Prostate gland (tissue), 2 donors: ENCODE measurements at regions not wholly inside any gene's neighbourhood (a gene's known extent, or its start where the extent isn't known, plus 50 kb on each side); places are given as distances from the start of the nearest gene placed in this dataset.

Experiments
- DNase-seq: peaks from one replicate; pipeline ENCODE4 v3.0.0-alpha.2; 2019; ENCODE audit warnings: low spot score
- H3K27ac ChIP-seq, 2 donors: fragments of 200-600 bp; sonication (generic); 2 replicates each; pipeline ENCODE4 v1.5.1; 2017 to 2019
- H3K27me3 ChIP-seq: fragments of 200-600 bp; sonication (generic); replicated peaks from 2 replicates; pipeline ENCODE4 v1.5.1; 2019; ENCODE audit not compliant: insufficient read depth
- H3K36me3 ChIP-seq, 2 donors: fragments of 200-600 bp; sonication (generic); 1 replicate in 1 of 2; 2 replicates in 1 of 2; pipeline versions ENCODE4 v1.5.1 to v1.8.1; 2017 to 2019
- H3K4me1 ChIP-seq: fragments of 200-600 bp; sonication (generic); replicated peaks from 2 replicates; pipeline ENCODE4 v1.5.1; 2019
- H3K4me3 ChIP-seq, 2 donors: fragments of 200-600 bp; sonication (generic); 2 replicates each; pipeline ENCODE4 v1.5.1; 2017 to 2019
- H3K9me3 ChIP-seq: fragments of 200-600 bp; sonication (generic); 2 replicates; pipeline ENCODE4 v1.5.1; 2017
- POLR2A ChIP-seq: fragments of 450-650 bp; IDR thresholded peaks from one replicate; pipeline ENCODE4 v1.6.1; 2016; ENCODE audit warnings: antibody characterized with exemption, mild to moderate bottlenecking
- POLR2AphosphoS5 ChIP-seq: sonication (generic); formaldehyde crosslinking; IDR thresholded peaks from one replicate; pipeline ENCODE4 v1.6.1; 2017; ENCODE audit warnings: antibody characterized with exemption
- WGBS: methylation state at CpG from one replicate; pipeline ENCODE4 v1.1.5; 2018; 5-methylcytosine and 5-hydroxymethylcytosine counted together
- intact Hi-C: fragments of 100-400 bp; cut with DNase I; formaldehyde crosslinking; loops from one replicate; pipeline ENCODE4 v1.14.2; 2022
- TF ChIP-seq, protein P1 (sequence below), 4 experiments: fragments of 200-600 bp in 2 of 4; fragments of 450-650 bp in 2 of 4; sonication (generic) in 2 of 4; IDR thresholded peaks; 1 replicate in 3 of 4; 2 replicates in 1 of 4; pipeline ENCODE4 v1.5.1; 2016 to 2019; ENCODE audit warnings: antibody characterized with exemption in 4 of 4, mild to moderate bottlenecking in 2 of 4, moderate library complexity in 2 of 4

- intact Hi-C loops, result no loop called here
- no peak for DNase-seq
- no peaks in the 10 kb centered on the region for H3K36me3 ChIP-seq
- no peaks in the 10 kb centered on the region for H3K4me1 ChIP-seq
- H3K27ac ChIP-seq, result no peak overlapping the region
- WGBS, result 36% methylated on average over 4 of the region's 4 CpGs
- H3K27me3 ChIP-seq, result no peaks in the 10 kb centered on the region
- TF ChIP-seq POLR2A, result no peak
- TF ChIP-seq, protein P1, sequence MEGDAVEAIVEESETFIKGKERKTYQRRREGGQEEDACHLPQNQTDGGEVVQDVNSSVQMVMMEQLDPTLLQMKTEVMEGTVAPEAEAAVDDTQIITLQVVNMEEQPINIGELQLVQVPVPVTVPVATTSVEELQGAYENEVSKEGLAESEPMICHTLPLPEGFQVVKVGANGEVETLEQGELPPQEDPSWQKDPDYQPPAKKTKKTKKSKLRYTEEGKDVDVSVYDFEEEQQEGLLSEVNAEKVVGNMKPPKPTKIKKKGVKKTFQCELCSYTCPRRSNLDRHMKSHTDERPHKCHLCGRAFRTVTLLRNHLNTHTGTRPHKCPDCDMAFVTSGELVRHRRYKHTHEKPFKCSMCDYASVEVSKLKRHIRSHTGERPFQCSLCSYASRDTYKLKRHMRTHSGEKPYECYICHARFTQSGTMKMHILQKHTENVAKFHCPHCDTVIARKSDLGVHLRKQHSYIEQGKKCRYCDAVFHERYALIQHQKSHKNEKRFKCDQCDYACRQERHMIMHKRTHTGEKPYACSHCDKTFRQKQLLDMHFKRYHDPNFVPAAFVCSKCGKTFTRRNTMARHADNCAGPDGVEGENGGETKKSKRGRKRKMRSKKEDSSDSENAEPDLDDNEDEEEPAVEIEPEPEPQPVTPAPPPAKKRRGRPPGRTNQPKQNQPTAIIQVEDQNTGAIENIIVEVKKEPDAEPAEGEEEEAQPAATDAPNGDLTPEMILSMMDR (IDR thresholded peaks at IDR 0.05), result no peak
- no peak for TF ChIP-seq POLR2AphosphoS5
- no peaks in the 10 kb centered on the region for H3K9me3 ChIP-seq
- H3K4me3 ChIP-seq, result no peak overlapping the region
Observed at GRCh38 chrX:39214387-39215126, 413.3 kb downstream of the MID1IP1 start.

DNA sequence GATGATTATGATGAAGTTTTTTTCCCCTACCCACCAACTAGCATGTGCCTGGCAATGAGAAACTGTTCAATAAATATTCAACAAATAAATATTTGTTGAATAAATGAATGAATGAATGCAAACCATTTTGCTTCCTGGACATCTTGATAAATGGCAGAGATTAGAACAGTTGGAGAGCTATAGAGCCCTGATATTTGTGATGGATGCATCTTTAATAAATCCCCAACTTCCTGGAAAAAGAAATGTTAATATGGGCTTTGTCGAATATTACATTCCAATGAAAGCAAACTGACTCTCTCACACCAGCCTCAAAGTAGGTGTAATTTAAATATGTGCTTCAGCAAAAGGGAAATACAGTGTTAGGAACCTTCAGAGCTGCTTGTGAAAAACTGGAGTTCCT is 419.7 kb downstream of the MID1IP1 start:
- DNase-seq, result no peak
- TF ChIP-seq, protein P1 (IDR thresholded peaks at IDR 0.05), result no peak
- TF ChIP-seq POLR2A (no peak), POLR2AphosphoS5 (no peak)
- Histone ChIP-seq H3K4me3 (no peak overlapping the region), H3K36me3 (no peaks in the 10 kb centered on the region), H3K27ac (no peak overlapping the region), H3K27me3 (no peaks in the 10 kb centered on the region), H3K4me1 (no peaks in the 10 kb centered on the region), H3K9me3 (no peaks in the 10 kb centered on the region)
- 87% methylated on average over 1 of the region's 1 CpG for WGBS
- intact Hi-C loops, result no loop called here

DNA sequence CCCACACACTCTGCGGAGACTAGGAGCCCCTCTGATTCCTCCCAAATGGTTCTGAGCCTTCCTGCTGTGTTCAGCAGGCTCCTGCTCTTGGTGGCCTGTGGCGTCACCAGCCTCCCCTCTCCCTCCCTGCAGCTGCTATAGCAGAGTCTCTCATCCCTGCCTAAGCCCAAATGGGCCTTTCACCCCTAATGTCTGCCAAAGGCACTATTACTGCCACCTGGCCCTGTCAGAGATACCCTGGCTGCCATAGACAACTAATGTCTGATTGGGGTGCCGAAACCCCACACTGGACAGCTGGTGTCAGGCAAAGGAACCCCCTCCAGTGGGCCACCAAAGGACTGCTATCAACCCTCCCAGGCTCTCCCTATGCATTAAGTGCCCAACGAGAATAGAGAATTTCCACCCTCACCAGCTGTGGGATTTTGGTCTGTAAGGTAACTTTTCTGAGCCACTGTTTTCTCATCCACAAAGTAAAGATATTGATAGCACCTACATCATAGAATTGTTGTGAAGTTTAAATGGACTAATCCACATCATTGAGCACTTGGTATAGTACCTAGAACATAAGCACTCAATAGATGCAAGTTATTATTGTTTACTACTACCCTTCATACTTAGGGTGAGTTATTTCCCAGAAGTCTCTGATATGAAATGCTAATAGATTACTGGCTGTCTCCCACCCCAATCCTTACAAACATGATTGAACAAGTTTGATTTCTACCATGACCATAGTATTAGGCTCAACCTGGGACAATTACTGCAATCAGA is 421.3 kb downstream of the MID1IP1 start:
- Histone ChIP-seq H3K9me3 (no peaks in the 10 kb centered on the region), H3K27me3 (no peaks in the 10 kb centered on the region), H3K36me3 (no peaks in the 10 kb centered on the region), H3K4me3 (no peak overlapping the region), H3K27ac (no peak overlapping the region), H3K4me1 (no peaks in the 10 kb centered on the region)
- 96% methylated on average over 3 of the region's 4 CpGs for WGBS
- DNase-seq, result no peak
- TF ChIP-seq POLR2A (no peak), POLR2AphosphoS5 (no peak)
- TF ChIP-seq, protein P1 (IDR thresholded peaks at IDR 0.05), result no peak
- intact Hi-C loops, result no loop called here

DNA sequence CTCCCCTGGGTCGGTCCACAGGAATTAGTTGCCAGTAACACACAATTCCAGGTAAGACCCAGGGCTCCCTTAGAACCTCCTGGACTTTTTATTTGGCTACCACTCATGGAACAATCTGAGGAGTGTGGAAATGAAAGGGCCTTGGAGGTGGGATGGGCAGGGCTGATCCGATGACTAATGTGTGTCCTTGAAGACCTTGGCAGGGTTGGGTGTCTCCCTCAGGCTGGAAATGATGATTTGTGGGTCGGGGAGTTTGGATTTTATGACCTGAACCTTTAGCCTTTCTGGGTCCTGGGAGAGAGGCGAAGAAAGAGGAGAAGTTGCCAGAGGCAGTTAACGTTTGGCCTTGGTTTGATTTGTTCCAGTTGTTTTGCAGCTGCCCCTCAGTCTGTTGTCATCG is 425.0 kb downstream of the MID1IP1 start:
- DNase-seq, result no peak
- H3K36me3 ChIP-seq, result no peaks in the 10 kb centered on the region
- no peaks in the 10 kb centered on the region for H3K9me3 ChIP-seq
- H3K27me3 ChIP-seq, result no peaks in the 10 kb centered on the region
- 53% methylated on average over 5 of the region's 6 CpGs for WGBS
- TF ChIP-seq, protein P1 (IDR thresholded peaks at IDR 0.05), result no peak
- TF ChIP-seq POLR2AphosphoS5 (no peak), POLR2A (no peak)
- H3K27ac ChIP-seq, result no peak overlapping the region
- H3K4me3 ChIP-seq, result no peak overlapping the region
- H3K4me1 ChIP-seq, result no peaks in the 10 kb centered on the region
- intact Hi-C loops, result no loop called here
